Ovary (tissue), 7 donors: ENCODE measurements at regions not wholly inside any gene's neighbourhood (a gene's known extent, or its start where the extent isn't known, plus 50 kb on each side); places are given as distances from the start of the nearest gene placed in this dataset.

Experiments used
- DNase-seq, 5 donors: peaks; one replicate each; pipeline ENCODE4 v3.0.0-alpha.2; 2019 to 2020
- H3K27ac ChIP-seq, 2 donors: fragments of 200-600 bp; one replicate each; pipeline versions ENCODE4 v1.5.1 to v1.8.0; 2019 to 2022
- H3K27me3 ChIP-seq: fragments of 200-600 bp; one replicate; pipeline ENCODE4 v1.8.0; 2022
- H3K36me3 ChIP-seq: fragments of 200-600 bp; sonication (generic); one replicate; pipeline ENCODE4 v1.5.1; 2019
- H3K4me1 ChIP-seq: one replicate; pipeline ENCODE4 v1.8.1; 2013; ENCODE audit warnings: mild to moderate bottlenecking, moderate library complexity; ENCODE audit not compliant: insufficient read depth
- H3K4me3 ChIP-seq: fragments of 200-600 bp; sonication (generic); one replicate; pipeline ENCODE4 v1.5.1; 2017
- H3K9me3 ChIP-seq, 2 donors: fragments of 200-600 bp in 1 of 2; sonication (generic) in 1 of 2; one replicate each; pipeline versions ENCODE4 v1.5.1 to v1.8.1; 2013 to 2019; ENCODE audit warnings: mild to moderate bottlenecking in 1 of 2, moderate library complexity in 1 of 2
- EP300 ChIP-seq: sonication (generic); formaldehyde crosslinking; IDR thresholded peaks from one replicate; pipeline ENCODE4 v1.6.1; 2017; ENCODE audit warnings: antibody characterized with exemption
- POLR2A ChIP-seq: fragments of 450-650 bp; IDR thresholded peaks from one replicate; pipeline ENCODE4 v1.6.1; 2017; ENCODE audit warnings: antibody characterized with exemption, mild to moderate bottlenecking, moderate library complexity
- WGBS, 3 donors: extraction: QIAGEN DNeasy Blood & Tissue Kit in 1 of 3; methylation state at CpG; one replicate each; pipeline versions ENCODE4 v1.1.5 to v1.1.7; 2013 to 2017; 5-methylcytosine and 5-hydroxymethylcytosine counted together
- intact Hi-C, 4 donors: fragments of 100-400 bp; cut with DNase I; formaldehyde crosslinking; loops; one replicate each; pipeline versions ENCODE4 v1.11.0 to v1.15.1; 2022 to 2023
- TF ChIP-seq, protein P1 (sequence below), 3 donors: fragments of 450-650 bp in 2 of 3; fragments of 200-600 bp in 1 of 3; IDR thresholded peaks; one replicate each; pipeline versions ENCODE4 v1.5.1 to v1.8.0; 2016 to 2022; ENCODE audit warnings: antibody characterized with exemption in 3 of 3, mild to moderate bottlenecking in 1 of 3
- donor health status: DM: no; HTN: no; CAD: no; lungs with moderate emphysema.
- donor health status: DM: no; HTN: no; CAD: no.
- donor health status: Bipolar disorder and iron deficiency.
- donor health status: DM: no; HTN: no; CAD: no.
- donor health status: DM: yes; HTN: yes; CAD: no.

DNA sequence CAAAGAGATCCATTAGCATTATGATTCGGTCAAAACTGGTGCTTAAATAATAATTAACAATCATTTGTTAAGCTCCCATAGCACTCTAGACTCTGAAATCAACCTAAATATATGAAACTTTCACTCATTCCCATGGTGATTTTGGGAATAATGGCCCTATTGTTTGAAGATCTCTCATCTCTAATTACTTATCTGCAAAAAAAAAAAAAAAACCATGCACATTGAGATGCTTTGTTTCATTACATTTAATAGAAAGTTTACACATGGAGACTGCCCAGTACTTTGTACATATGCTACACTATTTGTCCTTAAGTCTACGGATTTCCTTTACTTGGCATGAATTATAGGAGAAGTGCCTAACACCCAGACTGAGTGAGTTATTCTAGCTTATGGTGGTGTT, 280.6 kb upstream of the MEOX2 start:
- intact Hi-C loops, result no loop called here
- Histone ChIP-seq H3K36me3 (no peaks in the 10 kb centered on the region), H3K4me1 (no peaks in the 10 kb centered on the region), H3K4me3 (no peak overlapping the region), H3K9me3 (no peaks in the 10 kb centered on the region), H3K27ac (no peak overlapping the region), H3K27me3 (no peaks in the 10 kb centered on the region)
- TF ChIP-seq, protein P1, sequence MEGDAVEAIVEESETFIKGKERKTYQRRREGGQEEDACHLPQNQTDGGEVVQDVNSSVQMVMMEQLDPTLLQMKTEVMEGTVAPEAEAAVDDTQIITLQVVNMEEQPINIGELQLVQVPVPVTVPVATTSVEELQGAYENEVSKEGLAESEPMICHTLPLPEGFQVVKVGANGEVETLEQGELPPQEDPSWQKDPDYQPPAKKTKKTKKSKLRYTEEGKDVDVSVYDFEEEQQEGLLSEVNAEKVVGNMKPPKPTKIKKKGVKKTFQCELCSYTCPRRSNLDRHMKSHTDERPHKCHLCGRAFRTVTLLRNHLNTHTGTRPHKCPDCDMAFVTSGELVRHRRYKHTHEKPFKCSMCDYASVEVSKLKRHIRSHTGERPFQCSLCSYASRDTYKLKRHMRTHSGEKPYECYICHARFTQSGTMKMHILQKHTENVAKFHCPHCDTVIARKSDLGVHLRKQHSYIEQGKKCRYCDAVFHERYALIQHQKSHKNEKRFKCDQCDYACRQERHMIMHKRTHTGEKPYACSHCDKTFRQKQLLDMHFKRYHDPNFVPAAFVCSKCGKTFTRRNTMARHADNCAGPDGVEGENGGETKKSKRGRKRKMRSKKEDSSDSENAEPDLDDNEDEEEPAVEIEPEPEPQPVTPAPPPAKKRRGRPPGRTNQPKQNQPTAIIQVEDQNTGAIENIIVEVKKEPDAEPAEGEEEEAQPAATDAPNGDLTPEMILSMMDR (IDR thresholded peaks at IDR 0.05), result no peak
- TF ChIP-seq EP300, result no peak
- TF ChIP-seq POLR2A, result no peak
- 96 to 97% (median 96%) methylated on average over 2 of the region's 2 CpGs for WGBS, 3 donors
- no peak for DNase-seq

DNA sequence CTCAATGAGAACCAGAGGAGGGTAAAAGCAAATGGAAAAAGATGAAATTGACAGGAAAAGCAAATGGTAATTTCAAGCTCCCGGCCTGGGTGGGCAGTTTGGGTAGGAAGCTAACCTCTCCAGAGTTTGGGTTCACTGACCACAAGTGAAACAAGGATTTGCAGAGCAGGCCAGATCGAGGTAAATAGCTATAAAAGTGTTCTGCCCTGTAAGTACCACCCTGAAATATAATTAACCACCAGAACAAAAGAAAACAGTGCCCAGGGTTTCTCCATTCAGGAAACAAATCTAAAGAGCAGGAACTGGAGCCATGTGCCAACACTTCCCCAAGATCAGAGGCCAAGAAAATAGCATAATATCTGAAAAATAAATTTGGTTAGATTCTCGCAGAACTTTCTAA, 276.7 kb upstream of the MEOX2 start:
- H3K36me3 ChIP-seq, result no peaks in the 10 kb centered on the region
- TF ChIP-seq, protein P1 (IDR thresholded peaks at IDR 0.05), result no peak
- TF ChIP-seq EP300 (no peak), POLR2A (no peak)
- no peaks in the 10 kb centered on the region for H3K27me3 ChIP-seq
- no peaks in the 10 kb centered on the region for H3K4me1 ChIP-seq
- intact Hi-C loops, result no loop called here
- no peaks in the 10 kb centered on the region for H3K9me3 ChIP-seq
- no peak for DNase-seq
- no peak overlapping the region for H3K27ac ChIP-seq
- 80 to 84% (median 84%) methylated on average over 3 of the region's 3 CpGs for WGBS, 3 donors
- H3K4me3 ChIP-seq, result no peak overlapping the region

- intact Hi-C loops, result no loop called here
- Histone ChIP-seq H3K27ac (no peak overlapping the region), H3K36me3 (no peaks in the 10 kb centered on the region), H3K27me3 (no peaks in the 10 kb centered on the region), H3K9me3 (no peaks in the 10 kb centered on the region), H3K4me1 (no peaks in the 10 kb centered on the region), H3K4me3 (no peak overlapping the region)
- DNase-seq, result no peak
- TF ChIP-seq, protein P1 (IDR thresholded peaks at IDR 0.05), result no peak
- TF ChIP-seq POLR2A (no peak), EP300 (no peak)
- WGBS, 3 donors, result 75 to 82% (median 80%) methylated on average over 2 of the region's 2 CpGs
Observed at GRCh38 chr7:15954671-15955354, 268.3 kb upstream of the MEOX2 start.

- no peak overlapping the region for H3K27ac ChIP-seq
- no peak overlapping the region for H3K4me3 ChIP-seq
- TF ChIP-seq, protein P1 (IDR thresholded peaks at IDR 0.05), result no peak
- intact Hi-C loops, result no loop called here
- H3K9me3 ChIP-seq, result no peaks in the 10 kb centered on the region
- DNase-seq, result no peak
- 85 to 91% (median 86%) methylated on average over 3 of the region's 3 CpGs for WGBS, 3 donors
- no peaks in the 10 kb centered on the region for H3K4me1 ChIP-seq
- H3K27me3 ChIP-seq, result no peaks in the 10 kb centered on the region
- H3K36me3 ChIP-seq, result no peaks in the 10 kb centered on the region
Observed at GRCh38 chr7:15950299-15950698, 263.8 kb upstream of the MEOX2 start.
